ENCODE measurements at regions not wholly inside any gene's neighbourhood (a gene's known extent, or its start where the extent isn't known, plus 50 kb on each side); places are given as distances from the start of the nearest gene placed in this dataset.
"Not testable (repeated sequence)": the region's sequence is repeated elsewhere in the genome, so short reads cannot be mapped to it uniquely, and the experiment has no call there.

DNA sequence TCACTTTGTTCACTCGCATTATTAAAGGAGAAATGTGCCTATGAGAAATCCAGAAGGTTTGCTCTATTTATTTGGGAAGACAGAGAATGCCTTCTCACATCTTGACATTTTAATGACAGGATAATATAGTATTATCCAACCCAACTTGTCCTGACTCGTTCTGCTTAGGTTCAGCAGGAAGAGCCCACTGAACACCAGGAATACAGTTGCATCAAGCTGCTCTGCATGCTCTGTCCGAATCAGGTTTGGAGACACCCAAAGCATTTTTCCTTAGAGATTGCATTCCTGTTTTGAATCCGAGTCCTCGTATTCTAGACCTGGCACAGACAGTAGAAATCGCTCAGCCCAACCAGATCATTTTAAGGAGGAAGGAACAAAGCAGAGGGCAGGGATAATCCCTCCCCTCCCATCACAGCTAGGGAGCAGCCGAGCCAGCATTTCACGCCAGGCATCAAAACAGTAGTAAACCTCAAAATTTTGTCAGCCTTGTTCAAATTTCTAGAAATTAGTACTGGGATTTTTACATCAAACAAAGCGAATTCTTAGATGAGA, 837.4 kb upstream of the ID2 start:
- DNase-seq (ENCODE audit: low spot score), result no peak

- no peak for DNase-seq (ENCODE audit: low spot score)
Measured at GRCh38 chr2:7845332-7845731, 836.5 kb upstream of the ID2 start.

- no peak for DNase-seq (ENCODE audit: low spot score)
Measured at GRCh38 chr2:7846607-7847006, 835.2 kb upstream of the ID2 start.

- DNase-seq (ENCODE audit: low spot score), result no peak
Measured at GRCh38 chr2:7847321-7847720, 834.5 kb upstream of the ID2 start.

- DNase-seq (ENCODE audit: low spot score), result no peak
Measured at GRCh38 chr2:7849027-7849426, 832.8 kb upstream of the ID2 start.

DNA sequence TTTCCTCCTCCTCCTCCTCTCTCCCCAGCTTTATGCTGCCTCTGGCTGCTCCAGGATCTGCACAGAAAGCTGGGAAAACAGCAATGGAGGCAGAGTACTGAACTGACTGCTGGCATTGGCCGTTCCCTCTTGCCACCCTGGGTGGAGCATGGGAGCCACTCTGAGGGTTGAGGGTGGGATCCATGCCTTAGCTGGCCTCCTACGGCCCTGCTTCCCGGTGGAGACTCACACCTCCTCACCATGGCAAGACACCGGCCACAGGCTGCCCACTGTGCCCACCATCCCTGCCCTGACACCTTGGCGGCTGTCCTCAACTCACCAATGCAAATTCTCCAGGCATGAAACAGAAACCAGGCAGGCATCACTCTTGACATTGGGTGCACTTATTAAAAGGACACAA, 832.3 kb upstream of the ID2 start:
- no peak for DNase-seq (ENCODE audit: low spot score)

DNA sequence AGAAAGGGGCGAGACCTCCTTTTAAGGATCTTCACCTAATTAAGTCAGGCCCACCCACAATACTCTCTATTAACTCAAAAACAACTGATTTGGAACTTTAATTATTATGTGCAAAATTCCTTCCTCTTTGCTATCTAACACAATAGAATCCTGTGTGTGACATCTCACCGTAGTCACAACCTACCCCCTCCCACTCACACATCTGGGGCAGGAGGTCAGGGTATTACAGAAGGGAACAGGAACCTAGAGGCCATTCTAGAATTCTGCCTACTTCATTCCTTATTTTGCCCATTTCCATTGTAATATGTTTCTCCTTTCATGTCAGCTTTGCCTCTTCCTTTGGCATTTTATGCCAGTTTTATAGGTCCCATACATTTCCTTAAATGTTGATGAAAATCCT, 829.3 kb upstream of the ID2 start:
- DNase-seq (ENCODE audit: low spot score), result no peak

DNA sequence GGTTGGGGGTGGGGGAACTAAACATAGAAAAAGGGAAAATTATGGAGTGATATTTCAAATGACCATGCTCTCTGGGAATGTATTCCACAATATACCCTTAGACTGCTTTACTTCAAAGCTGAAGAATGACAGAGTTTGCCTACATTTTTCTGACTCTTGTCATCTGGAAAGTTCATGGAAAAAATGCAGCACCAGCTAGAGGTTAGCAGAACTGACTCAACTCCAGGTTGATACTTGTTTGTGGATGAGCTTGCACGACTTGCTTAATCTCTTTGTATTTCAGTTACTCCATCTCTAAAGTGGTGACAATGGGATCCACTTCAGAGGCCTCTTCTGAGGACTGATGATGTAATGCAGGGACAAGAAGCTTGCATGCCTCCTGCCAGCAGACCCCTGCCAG, 824.0 kb upstream of the ID2 start:
- no peak for DNase-seq (ENCODE audit: low spot score)

DNA sequence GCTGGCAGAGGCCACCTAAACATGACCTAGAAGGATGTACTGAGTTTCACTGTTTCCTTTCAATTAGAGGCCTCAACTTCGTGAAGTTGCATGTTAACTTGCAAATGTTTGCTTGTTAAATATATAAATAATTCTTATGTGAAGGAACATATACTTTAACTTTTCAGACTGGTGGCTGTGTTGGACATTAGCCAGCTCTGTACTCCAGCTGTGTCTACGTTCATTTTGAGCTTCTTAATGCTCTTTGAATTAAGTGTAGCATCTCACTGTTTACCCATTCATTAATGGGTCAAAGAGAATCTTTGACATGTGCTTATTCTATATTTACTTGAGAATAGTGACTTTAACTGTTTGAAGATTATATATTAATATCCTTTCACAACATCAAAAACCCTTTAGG, 823.2 kb upstream of the ID2 start:
- no peak for DNase-seq (ENCODE audit: low spot score)

DNA sequence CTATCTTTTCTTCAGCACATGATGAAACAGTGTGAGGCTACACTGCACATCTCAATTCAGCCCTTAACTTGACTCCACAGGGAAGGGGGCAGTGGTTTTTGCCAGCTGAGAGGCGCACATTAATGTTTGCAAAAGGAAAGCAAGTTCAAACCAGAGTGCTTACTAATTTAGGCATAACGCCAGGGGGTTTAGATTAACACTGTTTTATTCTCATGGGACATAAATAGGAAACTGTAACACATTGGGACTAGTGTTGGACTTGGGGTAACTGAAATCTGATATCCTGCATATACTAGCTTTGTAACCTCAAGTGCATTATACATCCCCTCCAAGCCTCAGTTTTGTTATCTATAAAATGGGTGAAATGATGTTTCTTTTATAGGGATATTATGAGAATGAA, 821.2 kb upstream of the ID2 start:
- no peak for DNase-seq (ENCODE audit: low spot score)

- DNase-seq (ENCODE audit: low spot score), result no peak
Measured at GRCh38 chr2:7861910-7862702, 819.8 kb upstream of the ID2 start.

GRCh38 chr2:7866104-7866503, 815.8 kb upstream of the ID2 start:
- no peak for DNase-seq (ENCODE audit: low spot score)

GRCh38 chr2:7866825-7867224, 815.0 kb upstream of the ID2 start:
- DNase-seq (ENCODE audit: low spot score), result no peak

- no peak for DNase-seq (ENCODE audit: low spot score)
Measured at GRCh38 chr2:7867867-7868266, 814.0 kb upstream of the ID2 start.

DNA sequence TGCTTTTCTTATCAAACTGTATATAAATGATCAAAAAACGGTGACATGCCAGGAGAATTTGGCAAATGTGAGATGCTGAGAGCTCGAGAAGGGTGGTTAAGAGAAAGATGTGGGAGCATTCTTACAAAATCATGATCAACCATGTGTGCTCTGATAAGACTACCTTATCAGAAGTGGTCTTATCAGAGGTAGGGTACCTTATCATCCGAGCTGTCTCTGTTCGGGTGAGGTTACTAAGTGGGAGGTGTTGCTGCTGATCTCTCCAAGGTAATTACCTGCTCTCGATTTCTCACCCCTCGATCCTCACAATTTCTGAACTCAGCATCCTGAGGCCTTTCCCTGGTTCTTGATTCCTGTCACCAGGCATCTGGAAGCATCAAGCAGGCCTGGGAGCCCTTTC, 813.0 kb upstream of the ID2 start:
- no peak for DNase-seq (ENCODE audit: low spot score)

GRCh38 chr2:7876445-7876844, 805.4 kb upstream of the ID2 start:
- not testable (repeated sequence) for DNase-seq (ENCODE audit: low spot score)

- DNase-seq (ENCODE audit: low spot score), result not testable (repeated sequence)
Measured at GRCh38 chr2:7878266-7878665, 803.6 kb upstream of the ID2 start.

- no peak for DNase-seq (ENCODE audit: low spot score)
Measured at GRCh38 chr2:7878786-7879482, 802.9 kb upstream of the ID2 start.

- no peak for DNase-seq (ENCODE audit: low spot score)
Measured at GRCh38 chr2:7879483-7879835, 802.4 kb upstream of the ID2 start.

GRCh38 chr2:7880126-7880525, 801.7 kb upstream of the ID2 start:
- no peak for DNase-seq (ENCODE audit: low spot score)

GRCh38 chr2:7880566-7880965, 801.3 kb upstream of the ID2 start:
- no peak for DNase-seq (ENCODE audit: low spot score)

DNA sequence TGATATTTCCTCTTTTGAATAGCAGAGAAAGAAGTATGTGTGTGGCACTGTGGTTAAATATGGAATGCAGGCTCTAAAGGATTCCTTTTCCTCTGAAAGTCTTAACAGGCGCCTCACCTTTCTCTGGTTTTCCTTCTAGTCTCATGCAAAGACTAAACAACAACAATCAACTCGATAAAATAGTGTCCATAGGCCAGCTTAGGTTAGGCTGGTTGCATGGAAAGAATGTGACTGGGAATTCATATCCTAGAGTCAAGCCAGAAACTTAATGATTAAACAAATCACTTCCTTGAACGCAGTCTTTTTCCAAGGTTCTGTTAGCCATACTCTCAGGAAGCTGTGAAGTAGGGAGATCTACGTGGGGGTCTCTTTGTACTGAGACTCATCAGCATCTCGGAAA, 800.8 kb upstream of the ID2 start:
- DNase-seq (ENCODE audit: low spot score), result peak; percentile 17

- DNase-seq (ENCODE audit: low spot score), result no peak
Measured at GRCh38 chr2:7881466-7881865, 800.4 kb upstream of the ID2 start.

Data from HT-29 (cell line).